ENCODE measurements at regions not wholly inside any gene's neighbourhood (a gene's known extent, or its start where the extent isn't known, plus 50 kb on each side); places are given as distances from the start of the nearest gene placed in this dataset.

DNA sequence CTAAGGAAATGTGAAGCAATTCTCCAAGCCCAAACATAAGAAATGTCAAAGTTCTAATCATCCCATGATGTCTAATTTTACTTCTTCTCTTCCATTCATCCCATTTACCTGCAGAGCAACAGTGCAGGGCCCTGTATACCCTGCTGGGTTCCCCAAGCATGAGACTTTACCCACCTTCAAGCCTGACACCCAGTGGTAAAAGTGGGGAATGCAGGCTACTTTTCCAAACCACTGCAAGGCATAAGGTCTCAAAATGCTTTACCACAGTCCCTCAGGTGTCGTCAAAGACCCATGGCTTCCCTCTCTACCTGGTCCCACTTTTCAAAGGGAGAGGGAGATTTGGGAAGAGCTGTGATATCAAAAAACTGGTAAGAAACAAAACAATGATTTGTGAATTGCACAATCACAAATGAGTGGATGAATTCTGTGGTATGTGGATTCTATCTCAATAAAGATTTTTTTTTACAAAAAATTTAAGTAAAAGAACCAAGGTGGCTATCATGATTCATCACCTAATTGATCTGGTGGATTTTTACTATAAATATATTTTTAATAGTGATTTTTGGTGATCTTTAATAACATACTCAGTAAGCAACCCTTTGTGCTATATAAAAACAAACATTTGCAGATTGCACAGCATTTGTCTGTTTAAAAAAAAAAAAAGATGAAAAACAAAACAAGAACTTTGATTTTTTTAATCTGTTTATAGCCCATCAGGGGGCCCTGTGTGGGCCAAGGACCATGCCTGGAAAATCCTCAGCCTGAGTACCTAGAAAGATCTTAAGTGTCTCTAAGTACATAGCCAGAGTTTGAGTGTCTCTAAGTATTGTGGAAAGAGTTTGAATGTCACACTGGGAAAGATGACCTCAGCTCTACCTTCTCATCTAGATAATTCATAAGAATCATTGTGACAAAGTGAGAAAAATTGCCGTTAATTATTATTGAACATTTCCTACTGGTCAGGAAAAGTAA is 73.1 kb upstream of the GJB5 start:
- H3K27me3 ChIP-seq (ENCODE audit: low read depth) = no peaks in the 10 kb centered on the region
- no peak overlapping the region for H3K27ac ChIP-seq
- TF ChIP-seq, protein P1, sequence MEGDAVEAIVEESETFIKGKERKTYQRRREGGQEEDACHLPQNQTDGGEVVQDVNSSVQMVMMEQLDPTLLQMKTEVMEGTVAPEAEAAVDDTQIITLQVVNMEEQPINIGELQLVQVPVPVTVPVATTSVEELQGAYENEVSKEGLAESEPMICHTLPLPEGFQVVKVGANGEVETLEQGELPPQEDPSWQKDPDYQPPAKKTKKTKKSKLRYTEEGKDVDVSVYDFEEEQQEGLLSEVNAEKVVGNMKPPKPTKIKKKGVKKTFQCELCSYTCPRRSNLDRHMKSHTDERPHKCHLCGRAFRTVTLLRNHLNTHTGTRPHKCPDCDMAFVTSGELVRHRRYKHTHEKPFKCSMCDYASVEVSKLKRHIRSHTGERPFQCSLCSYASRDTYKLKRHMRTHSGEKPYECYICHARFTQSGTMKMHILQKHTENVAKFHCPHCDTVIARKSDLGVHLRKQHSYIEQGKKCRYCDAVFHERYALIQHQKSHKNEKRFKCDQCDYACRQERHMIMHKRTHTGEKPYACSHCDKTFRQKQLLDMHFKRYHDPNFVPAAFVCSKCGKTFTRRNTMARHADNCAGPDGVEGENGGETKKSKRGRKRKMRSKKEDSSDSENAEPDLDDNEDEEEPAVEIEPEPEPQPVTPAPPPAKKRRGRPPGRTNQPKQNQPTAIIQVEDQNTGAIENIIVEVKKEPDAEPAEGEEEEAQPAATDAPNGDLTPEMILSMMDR (IDR thresholded peaks at IDR 0.05) = peak; percentile 76
- H3K4me1 ChIP-seq = peaks cover 8% of the 10 kb centered on the region
- ATAC-seq (peak; percentile 78 to 84), DNase-seq (no peak)
- H3K4me3 ChIP-seq = no peak overlapping the region
- intact Hi-C loops (cut with DNase I) = no loop called here
- H3K9me3 ChIP-seq = no peaks in the 10 kb centered on the region
- H3K36me3 ChIP-seq = no peaks in the 10 kb centered on the region

- intact Hi-C loops (cut with DNase I) = no loop called here
- H3K27ac ChIP-seq = no peak overlapping the region
- H3K36me3 ChIP-seq = no peaks in the 10 kb centered on the region
- TF ChIP-seq, protein P1 (IDR thresholded peaks at IDR 0.05) = no peak
- no peaks in the 10 kb centered on the region for H3K27me3 ChIP-seq (ENCODE audit: low read depth)
- no peak for DNase-seq
- peaks cover 8% of the 10 kb centered on the region for H3K4me1 ChIP-seq
- H3K9me3 ChIP-seq = no peaks in the 10 kb centered on the region
- H3K4me3 ChIP-seq = no peak overlapping the region
- no peak for ATAC-seq
Measured at GRCh38 chr1:34682452-34683223, 72.2 kb upstream of the GJB5 start.

GRCh38 chr1:34683616-34684015 is 71.2 kb upstream of the GJB5 start:
- intact Hi-C loops (cut with DNase I) = no loop called here

DNA sequence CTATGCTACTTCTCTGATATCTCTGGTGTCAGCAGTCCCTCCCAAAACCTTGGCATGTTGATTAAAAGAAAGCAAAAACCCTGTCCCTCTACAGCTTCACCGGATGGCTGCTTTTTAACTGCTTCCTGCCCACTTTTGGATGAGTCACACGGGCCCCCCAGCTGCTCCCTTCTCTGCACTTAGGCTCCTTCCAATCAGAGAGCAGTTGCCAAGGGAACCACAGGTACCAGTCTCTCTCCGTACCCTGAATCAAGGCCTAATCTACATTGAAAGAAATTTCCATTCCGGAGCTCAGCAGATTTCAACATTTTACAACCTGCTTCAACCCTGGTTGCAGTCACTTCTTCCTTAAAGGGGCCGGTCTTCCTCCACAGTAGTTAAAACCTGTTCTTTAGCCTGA is 70.6 kb upstream of the GJB5 start:
- intact Hi-C loops (cut with DNase I) = no loop called here
- H3K27me3 ChIP-seq (ENCODE audit: low read depth) = no peaks in the 10 kb centered on the region
- H3K36me3 ChIP-seq = no peaks in the 10 kb centered on the region
- H3K9me3 ChIP-seq = no peaks in the 10 kb centered on the region
- no peak overlapping the region for H3K27ac ChIP-seq
- DNase-seq (no peak), ATAC-seq (no peak)
- H3K4me3 ChIP-seq = no peak overlapping the region
- H3K4me1 ChIP-seq = peaks cover 8% of the 10 kb centered on the region
- TF ChIP-seq, protein P1 (IDR thresholded peaks at IDR 0.05) = no peak

More at GRCh38 chr1:34683616-34684015, 71.2 kb upstream of the GJB5 start:
- H3K36me3 ChIP-seq = no peaks in the 10 kb centered on the region
- DNase-seq = no peak
- H3K4me3 ChIP-seq = no peak overlapping the region
- no peaks in the 10 kb centered on the region for H3K27me3 ChIP-seq (ENCODE audit: low read depth)
- H3K4me1 ChIP-seq = peaks cover 8% of the 10 kb centered on the region
- ATAC-seq = no peak
- no peak overlapping the region for H3K27ac ChIP-seq
- H3K9me3 ChIP-seq = no peaks in the 10 kb centered on the region
- TF ChIP-seq, protein P1 (IDR thresholded peaks at IDR 0.05) = no peak

GRCh38 chr1:34685225-34685624 is 69.6 kb upstream of the GJB5 start:
- intact Hi-C loops (cut with DNase I) = no loop called here
- Histone ChIP-seq H3K27me3 (ENCODE audit: low read depth) (no peaks in the 10 kb centered on the region), H3K9me3 (no peaks in the 10 kb centered on the region), H3K4me1 (peaks cover 8% of the 10 kb centered on the region), H3K27ac (no peak overlapping the region), H3K36me3 (no peaks in the 10 kb centered on the region), H3K4me3 (no peak overlapping the region)
- ATAC-seq (no peak), DNase-seq (no peak)
- TF ChIP-seq, protein P1 (IDR thresholded peaks at IDR 0.05) = no peak

All from lower lobe of right lung (tissue), 2 donors.